ENCODE measurements at regions not wholly inside any gene's neighbourhood (a gene's known extent, or its start where the extent isn't known, plus 50 kb on each side); places are given as distances from the start of the nearest gene placed in this dataset.
A peak's percentile ranks its signal among the peaks of the same experiment; 100 is the strongest.

DNA sequence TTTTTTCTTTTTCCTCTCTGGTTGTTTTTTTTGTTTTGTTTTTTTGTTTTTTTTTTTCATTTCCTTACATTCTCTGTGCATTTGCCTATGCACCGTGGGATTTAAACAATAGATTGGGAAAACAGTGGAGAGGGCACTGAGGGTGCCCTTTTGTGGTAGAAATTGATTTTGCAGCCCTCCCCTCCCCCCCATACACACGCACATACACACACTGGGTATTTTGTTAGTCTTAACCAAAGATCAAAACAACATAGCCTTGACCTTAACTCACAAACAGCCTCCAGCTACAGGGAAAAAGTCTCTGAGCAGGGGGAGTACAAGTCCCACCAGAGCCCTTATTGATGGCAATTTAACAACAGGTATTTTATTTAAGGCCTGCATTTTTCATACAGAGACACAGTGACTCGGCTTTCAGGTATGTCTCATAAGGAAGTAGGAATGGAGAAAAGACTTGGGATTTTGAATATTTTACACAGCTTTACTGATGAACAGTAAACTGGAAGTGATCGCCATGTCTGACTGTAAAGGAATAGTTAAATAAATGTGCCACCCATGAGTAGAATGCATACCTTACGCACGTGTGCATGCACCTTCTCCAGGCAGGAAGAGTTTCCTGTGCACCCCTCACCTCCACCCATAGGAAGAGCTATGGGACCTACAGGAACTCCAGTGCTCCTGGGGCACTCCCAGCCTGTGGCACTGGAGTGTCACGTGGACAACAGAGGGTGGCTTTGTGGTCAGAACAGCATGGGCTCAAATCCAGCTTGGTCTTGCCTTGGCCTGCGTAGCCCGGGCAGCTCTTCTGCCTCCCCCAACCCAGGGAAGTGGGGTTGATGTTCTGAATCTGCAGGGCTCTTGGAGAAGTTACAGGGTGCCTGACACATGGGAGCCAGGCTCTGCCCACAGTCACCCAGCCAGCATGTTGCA, 266.4 kb downstream of the ANAPC1 start:
- Histone ChIP-seq H3K4me1 (ENCODE audit: insufficient read depth) (peaks cover 23% of the 10 kb centered on the region), H3K4me2 (ENCODE audit: unreplicated experiment) (peak overlapping the region; percentile 59), H3K36me3 (ENCODE audit: low read depth) (no peaks in the 10 kb centered on the region), H3K27ac (peak overlapping the region; percentile 78), H3K4me3 (0 out of 2 replicates have a peak overlapping the region, but pooled peaks have one; percentile 22), H3K27me3 (replicated peaks; ENCODE audit: insufficient read depth) (no peaks in the 10 kb centered on the region), H3K9ac (peak overlapping the region; percentile 71), H3K79me2 (ENCODE audit: insufficient read depth) (no peaks in the 10 kb centered on the region), H4K20me1 (ENCODE audit: insufficient read depth) (no peaks in the 10 kb centered on the region), H3K9me2 (ENCODE audit: insufficient read depth) (no peaks in the 10 kb centered on the region), H2AFZ (peak overlapping the region; percentile 75), H3F3A (ENCODE audit: insufficient read depth) (peaks cover 19% of the 10 kb centered on the region), H3K9me3 (ENCODE audit: low read depth) (no peaks in the 10 kb centered on the region)
- TF ChIP-seq EZH2phosphoT487 (IDR thresholded peaks at IDR 0.05; ENCODE audit: insufficient read depth, low read depth), result no peak
- no peak for TF ChIP-seq EZH2 (IDR thresholded peaks at IDR 0.05; ENCODE audit: insufficient read depth, poor library complexity, severe bottlenecking)
- peak; percentile 25 for DNase-seq
- 38 to 41% methylated on average over 9 of the region's 9 CpGs for WGBS, 2 experiments (ENCODE audit: low coverage in 1 of 2, low lambda C conversion rate in 2 of 2, missing lambda C conversion rate in 2 of 2)
- in situ Hi-C loops (cut with MboI), result no loop called here

DNA sequence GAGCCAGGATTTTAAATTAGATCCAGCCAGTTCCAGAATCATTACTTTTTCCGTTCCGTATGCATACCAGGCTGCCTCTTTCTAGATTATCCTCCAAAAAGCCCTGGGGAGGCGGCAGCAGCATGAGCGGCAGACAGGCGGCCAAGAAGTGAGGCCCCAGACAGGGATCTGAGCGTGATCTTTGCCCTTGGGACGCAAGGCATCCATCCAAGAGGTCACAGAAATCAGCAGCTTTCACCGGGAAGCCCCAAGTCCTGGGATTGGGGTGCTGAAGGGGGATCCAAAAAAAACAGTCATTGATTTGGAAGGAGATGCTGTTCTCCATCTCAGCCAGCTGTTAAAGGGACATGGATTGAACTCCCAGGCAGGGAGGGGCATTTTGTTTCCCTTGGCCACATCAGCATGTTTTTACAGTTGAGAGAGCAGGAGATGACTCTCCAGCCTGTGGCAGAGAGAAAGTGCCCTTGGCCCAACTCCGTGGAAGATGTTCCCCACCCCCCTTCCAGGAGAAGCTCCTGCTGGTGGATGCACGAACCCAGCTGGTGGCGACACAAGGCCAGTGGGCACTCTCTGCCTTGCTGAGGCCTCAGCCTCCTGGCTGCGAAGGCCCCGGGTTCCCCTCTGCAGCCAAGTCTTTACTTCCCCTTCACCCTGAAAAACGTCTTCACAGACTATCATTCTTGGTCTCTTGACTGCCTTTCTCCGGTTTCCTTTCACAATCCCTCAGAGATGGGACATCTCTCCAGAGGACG, 265.6 kb downstream of the ANAPC1 start:
- in situ Hi-C loops (cut with MboI), result no loop called here
- no peaks in the 10 kb centered on the region for H4K20me1 ChIP-seq (ENCODE audit: insufficient read depth)
- H3F3A ChIP-seq (ENCODE audit: insufficient read depth), result peaks cover 25% of the 10 kb centered on the region
- no peaks in the 10 kb centered on the region for H3K9me3 ChIP-seq (ENCODE audit: low read depth)
- peak; percentile 73 for DNase-seq
- H3K9ac ChIP-seq, result peak overlapping the region; percentile 71
- peak overlapping the region; percentile 59 for H3K4me2 ChIP-seq (ENCODE audit: unreplicated experiment)
- H3K27me3 ChIP-seq (replicated peaks; ENCODE audit: insufficient read depth), result no peaks in the 10 kb centered on the region
- no peaks in the 10 kb centered on the region for H3K79me2 ChIP-seq (ENCODE audit: insufficient read depth)
- peak overlapping the region; percentile 78 for H3K27ac ChIP-seq
- TF ChIP-seq EZH2 (IDR thresholded peaks at IDR 0.05; ENCODE audit: insufficient read depth, poor library complexity, severe bottlenecking) (no peak), EZH2phosphoT487 (IDR thresholded peaks at IDR 0.05; ENCODE audit: insufficient read depth, low read depth) (no peak)
- no peaks in the 10 kb centered on the region for H3K36me3 ChIP-seq (ENCODE audit: low read depth)
- 18 to 23% methylated on average over 16 of the region's 16 CpGs for WGBS, 2 experiments (ENCODE audit: low coverage in 1 of 2, low lambda C conversion rate in 2 of 2, missing lambda C conversion rate in 2 of 2)
- H3K4me1 ChIP-seq (ENCODE audit: insufficient read depth), result peaks cover 29% of the 10 kb centered on the region
- 0 out of 2 replicates have a peak overlapping the region, but pooled peaks have one; percentile 22 for H3K4me3 ChIP-seq
- H2AFZ ChIP-seq, result peak overlapping the region; percentile 75
- no peaks in the 10 kb centered on the region for H3K9me2 ChIP-seq (ENCODE audit: insufficient read depth)

DNA sequence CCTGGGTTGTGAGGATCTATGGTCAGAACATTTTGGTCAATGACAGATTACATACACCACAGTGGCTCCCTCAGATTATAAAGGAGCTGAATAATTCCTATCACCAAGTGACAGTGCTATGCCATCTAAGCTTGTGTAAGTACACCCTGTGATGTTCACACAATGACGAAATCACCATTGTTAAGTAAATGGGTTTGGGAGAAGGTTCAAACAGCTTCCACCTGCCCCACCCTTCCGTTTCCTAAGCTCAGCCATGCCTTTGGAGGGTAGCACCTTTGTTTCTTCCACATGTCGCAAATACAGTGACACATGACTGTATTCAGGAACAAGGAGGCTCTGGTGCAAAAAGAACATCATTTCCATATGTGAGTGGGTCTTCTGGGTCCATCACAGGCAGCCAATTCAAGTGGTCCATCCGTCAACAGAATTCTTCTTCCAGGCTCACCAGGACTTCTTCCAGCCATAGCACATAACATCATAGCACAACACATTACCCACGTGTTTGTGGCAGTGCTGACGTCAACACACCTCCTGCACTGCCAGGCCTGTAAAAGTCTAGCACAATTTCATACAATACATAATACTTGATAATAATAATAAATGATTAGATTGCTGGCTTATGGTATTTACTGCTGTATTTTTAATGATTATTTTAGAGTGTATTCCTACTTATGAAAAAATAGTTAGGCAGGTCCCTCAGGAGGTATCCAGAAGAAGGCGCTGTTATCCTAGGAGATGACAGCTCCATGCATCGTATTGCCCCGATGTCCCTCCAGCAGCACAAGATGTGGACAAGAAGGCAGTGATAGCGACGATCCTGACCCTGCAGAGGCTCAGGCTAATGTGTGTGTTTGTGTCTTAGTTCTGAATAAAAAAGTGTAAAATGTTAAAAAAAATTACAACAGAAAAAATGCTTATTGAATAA, 264.8 kb downstream of the ANAPC1 start:
- DNase-seq, result peak; percentile 24
- H2AFZ ChIP-seq, result peak overlapping the region; percentile 75
- H3K9me3 ChIP-seq (ENCODE audit: low read depth), result no peaks in the 10 kb centered on the region
- no peaks in the 10 kb centered on the region for H3K27me3 ChIP-seq (replicated peaks; ENCODE audit: insufficient read depth)
- H3K9me2 ChIP-seq (ENCODE audit: insufficient read depth), result no peaks in the 10 kb centered on the region
- H3K36me3 ChIP-seq (ENCODE audit: low read depth), result no peaks in the 10 kb centered on the region
- peak overlapping the region; percentile 78 for H3K27ac ChIP-seq
- peak overlapping the region; percentile 59 for H3K4me2 ChIP-seq (ENCODE audit: unreplicated experiment)
- H3F3A ChIP-seq (ENCODE audit: insufficient read depth), result peaks cover 25% of the 10 kb centered on the region
- no peaks in the 10 kb centered on the region for H4K20me1 ChIP-seq (ENCODE audit: insufficient read depth)
- in situ Hi-C loops (cut with MboI), result no loop called here
- H3K9ac ChIP-seq, result peak overlapping the region; percentile 71
- TF ChIP-seq EZH2 (IDR thresholded peaks at IDR 0.05; ENCODE audit: insufficient read depth, poor library complexity, severe bottlenecking) (no peak), EZH2phosphoT487 (IDR thresholded peaks at IDR 0.05; ENCODE audit: insufficient read depth, low read depth) (no peak)
- H3K4me3 ChIP-seq, result 0 out of 2 replicates have a peak overlapping the region, but pooled peaks have one; percentile 22
- WGBS, 2 experiments (ENCODE audit: low coverage in 1 of 2, low lambda C conversion rate in 2 of 2, missing lambda C conversion rate in 2 of 2), result 64 to 66% methylated on average over 11 of the region's 11 CpGs
- peaks cover 29% of the 10 kb centered on the region for H3K4me1 ChIP-seq (ENCODE audit: insufficient read depth)
- no peaks in the 10 kb centered on the region for H3K79me2 ChIP-seq (ENCODE audit: insufficient read depth)

All from GM23248 (cell line).